Stomach (tissue), 4 donors: ENCODE measurements at regions not wholly inside any gene's neighbourhood (a gene's known extent, or its start where the extent isn't known, plus 50 kb on each side); places are given as distances from the start of the nearest gene placed in this dataset.

Source experiments
- EP300 ChIP-seq: sonication (generic); formaldehyde crosslinking; IDR thresholded peaks from one replicate; pipeline ENCODE4 v1.6.1; 2017; ENCODE audit warnings: antibody characterized with exemption
- POLR2A ChIP-seq, 4 donors: fragments of 450-650 bp; IDR thresholded peaks; one replicate each; pipeline ENCODE4 v1.6.1; 2016; ENCODE audit warnings: antibody characterized with exemption in 4 of 4, control low read depth in 2 of 4, mild to moderate bottlenecking in 1 of 4, moderate library complexity in 1 of 4
- POLR2AphosphoS5 ChIP-seq, 3 donors: sonication (generic); formaldehyde crosslinking; IDR thresholded peaks; one replicate each; pipeline ENCODE4 v1.6.1; 2016; ENCODE audit warnings: antibody characterized with exemption in 3 of 3
- TF ChIP-seq, protein P1 (sequence below), 7 experiments: fragments of 450-650 bp in 4 of 7; fragments of 200-600 bp in 3 of 7; sonication (generic) in 3 of 7; IDR thresholded peaks; one replicate each; pipeline ENCODE4 v1.5.1; 2016 to 2019; ENCODE audit warnings: antibody characterized with exemption in 7 of 7, control low read depth in 2 of 7, mild to moderate bottlenecking in 1 of 7

DNA sequence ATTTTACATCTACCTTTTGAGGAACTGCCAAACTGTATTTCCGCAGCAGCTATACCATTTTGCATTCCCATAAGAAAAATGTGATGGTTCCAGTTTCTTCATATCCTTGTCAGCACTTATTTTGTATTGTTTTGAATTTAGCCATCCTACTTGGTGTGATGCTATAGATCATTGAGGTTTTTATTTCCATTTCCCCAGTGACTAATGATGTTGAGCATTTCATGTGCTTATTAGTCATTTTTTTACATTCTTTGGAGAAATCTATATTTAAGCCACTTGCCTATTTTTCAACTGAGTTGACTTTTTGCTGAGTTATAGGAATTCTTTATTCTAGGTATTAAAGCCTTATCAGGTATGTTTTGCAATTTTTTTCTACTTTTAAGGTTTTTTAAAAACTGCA is 347.6 kb upstream of the RARB start:
- TF ChIP-seq POLR2AphosphoS5 (IDR thresholded peaks at IDR 0.05) (no peak), EP300 (no peak), POLR2A (IDR thresholded peaks at IDR 0.05) (no peak)
- TF ChIP-seq, protein P1, sequence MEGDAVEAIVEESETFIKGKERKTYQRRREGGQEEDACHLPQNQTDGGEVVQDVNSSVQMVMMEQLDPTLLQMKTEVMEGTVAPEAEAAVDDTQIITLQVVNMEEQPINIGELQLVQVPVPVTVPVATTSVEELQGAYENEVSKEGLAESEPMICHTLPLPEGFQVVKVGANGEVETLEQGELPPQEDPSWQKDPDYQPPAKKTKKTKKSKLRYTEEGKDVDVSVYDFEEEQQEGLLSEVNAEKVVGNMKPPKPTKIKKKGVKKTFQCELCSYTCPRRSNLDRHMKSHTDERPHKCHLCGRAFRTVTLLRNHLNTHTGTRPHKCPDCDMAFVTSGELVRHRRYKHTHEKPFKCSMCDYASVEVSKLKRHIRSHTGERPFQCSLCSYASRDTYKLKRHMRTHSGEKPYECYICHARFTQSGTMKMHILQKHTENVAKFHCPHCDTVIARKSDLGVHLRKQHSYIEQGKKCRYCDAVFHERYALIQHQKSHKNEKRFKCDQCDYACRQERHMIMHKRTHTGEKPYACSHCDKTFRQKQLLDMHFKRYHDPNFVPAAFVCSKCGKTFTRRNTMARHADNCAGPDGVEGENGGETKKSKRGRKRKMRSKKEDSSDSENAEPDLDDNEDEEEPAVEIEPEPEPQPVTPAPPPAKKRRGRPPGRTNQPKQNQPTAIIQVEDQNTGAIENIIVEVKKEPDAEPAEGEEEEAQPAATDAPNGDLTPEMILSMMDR (IDR thresholded peaks at IDR 0.05) = no peak
